H1 (cell line): ENCODE measurements at regions not wholly inside any gene's neighbourhood (a gene's known extent, or its start where the extent isn't known, plus 50 kb on each side); places are given as distances from the start of the nearest gene placed in this dataset.

Experiments
- CTCF ChIA-PET: fragments of 300-600 bp; sonication (Branson Sonifier 250); formaldehyde crosslinking; loops from one replicate; lab custom pipeline; 2021; ENCODE audit not compliant: partially characterized antibody; lab: Charles Lee
- POLR2A ChIA-PET: fragments of 300-600 bp; sonication (Branson Sonifier 250); formaldehyde crosslinking; loops from one replicate; lab custom pipeline; 2021; ENCODE audit warnings: inconsistent platforms; ENCODE audit not compliant: partially characterized antibody; lab: Charles Lee
- DNase-seq, 2 experiments: peaks; one replicate each; pipeline versions ENCODE4 v3.0.0 to v3.0.0-alpha.2; 2010 to 2022; ENCODE audit warnings: low spot score in 2 of 2, low read depth in 1 of 2, mixed read lengths in 1 of 2
- FAIRE-seq: peaks from 2 replicates; lab custom pipeline; 2011; peaks lifted over from hg19 to GRCh38; lab: Jason Lieb, UNC
- H2AFZ ChIP-seq: 2 replicates; pipeline ENCODE4 v1.8.1; 2012; ENCODE audit warnings: low read length, inconsistent platforms
- H2AK5ac ChIP-seq: 2 replicates; pipeline ENCODE4 v1.6.1; 2013; ENCODE audit warnings: low read depth, low read length
- H2BK120ac ChIP-seq: replicated peaks from 2 replicates; pipeline ENCODE3; 2013; ENCODE audit warnings: low read depth, low read length, inconsistent platforms
- H2BK12ac ChIP-seq: 2 replicates; pipeline ENCODE4 v1.6.1; 2013; ENCODE audit warnings: low read depth, low read length
- H2BK15ac ChIP-seq: 2 replicates; pipeline ENCODE4 v1.6.1; 2013; ENCODE audit warnings: low read length
- H2BK20ac ChIP-seq: 2 replicates; pipeline ENCODE4 v1.6.1; 2013; ENCODE audit warnings: low read length
- H2BK5ac ChIP-seq: 2 replicates; pipeline ENCODE4 v1.6.1; 2013; ENCODE audit warnings: low read depth, low read length
- H3K14ac ChIP-seq: 2 replicates; pipeline ENCODE4 v1.6.1; 2013; ENCODE audit warnings: inconsistent platforms; ENCODE audit not compliant: insufficient read length
- H3K18ac ChIP-seq: 2 replicates; pipeline ENCODE4 v1.6.1; 2013; ENCODE audit warnings: low read length; ENCODE audit errors: extremely low read depth
- H3K23ac ChIP-seq: 2 replicates; pipeline ENCODE4 v1.6.1; 2013; ENCODE audit warnings: inconsistent platforms; ENCODE audit not compliant: insufficient read length
- H3K23me2 ChIP-seq: 2 replicates; pipeline ENCODE4 v1.6.1; 2013; ENCODE audit warnings: low read depth, low read length
- H3K27ac ChIP-seq: 2 replicates; pipeline ENCODE4 v1.6.1; 2011; ENCODE audit warnings: low read depth, low read length, inconsistent platforms
- H3K27me3 ChIP-seq, 4 experiments: replicated peaks in 1 of 4; 1 replicate in 1 of 4; 2 replicates in 3 of 4; pipeline versions ENCODE4 v1.6.1 to v1.8.1; 2011 to 2013; ENCODE audit warnings: low read length in 3 of 4, mild to moderate bottlenecking in 3 of 4, inconsistent platforms in 2 of 4, mixed read lengths in 2 of 4, moderate library complexity in 1 of 4; ENCODE audit not compliant: control insufficient read depth in 3 of 4, insufficient read depth in 3 of 4; ENCODE audit errors: extremely low read depth in 1 of 4
- H3K36me3 ChIP-seq, 4 experiments: 2 replicates each; pipeline versions ENCODE4 v1.6.1 to v1.8.1; 2011 to 2013; ENCODE audit warnings: mild to moderate bottlenecking in 4 of 4, low read length in 3 of 4, moderate library complexity in 2 of 4, control low read depth in 1 of 4, inconsistent platforms in 1 of 4; ENCODE audit not compliant: insufficient read depth in 4 of 4, control insufficient read depth in 2 of 4
- H3K4ac ChIP-seq: replicated peaks from 2 replicates; pipeline ENCODE3; 2013; ENCODE audit warnings: low read length, low read depth, mixed read lengths, inconsistent platforms; ENCODE audit not compliant: insufficient read length
- H3K4me1 ChIP-seq, 4 experiments: replicated peaks in 1 of 4; 1 replicate in 1 of 4; 2 replicates in 3 of 4; pipeline versions ENCODE4 v1.6.1 to v1.8.1; 2011 to 2013; ENCODE audit warnings: low read length in 3 of 4, inconsistent platforms in 2 of 4, mixed read lengths in 1 of 4; ENCODE audit not compliant: insufficient read depth in 4 of 4, control insufficient read depth in 3 of 4
- H3K4me2 ChIP-seq, 2 experiments: 2 replicates each; pipeline versions ENCODE4 v1.6.1 to v1.8.1; 2011 to 2013; ENCODE audit warnings: low read depth in 2 of 2, low read length in 2 of 2, control low read depth in 1 of 2, inconsistent platforms in 1 of 2, mild to moderate bottlenecking in 1 of 2; ENCODE audit not compliant: insufficient read depth in 1 of 2
- H3K4me3 ChIP-seq, 4 experiments: fragments of 200-600, 300-600 bp in 1 of 4; sonication (generic), shearing (Covaris generic), sonication (Bioruptor Twin) in 1 of 4; 2 replicates each; pipeline versions ENCODE4 v1.5.1 to v1.8.1; 2011 to 2016; ENCODE audit warnings: low read length in 4 of 4, low read depth in 3 of 4, control low read depth in 2 of 4, inconsistent platforms in 2 of 4, mild to moderate bottlenecking in 2 of 4, mixed read lengths in 1 of 4, moderate library complexity in 1 of 4; ENCODE audit not compliant: insufficient read depth in 2 of 4; ENCODE audit errors: extremely low read depth in 1 of 4
- H3K56ac ChIP-seq: replicated peaks from 2 replicates; pipeline ENCODE3; 2013; ENCODE audit warnings: low read depth, mild to moderate bottlenecking, mixed read lengths, low read length, inconsistent platforms; ENCODE audit not compliant: insufficient read length
- H3K79me1 ChIP-seq: 2 replicates; pipeline ENCODE4 v1.6.1; 2013; ENCODE audit warnings: low read depth, low read length, control low read depth
- H3K79me2 ChIP-seq, 2 experiments: 2 replicates each; pipeline versions ENCODE4 v1.6.1 to v1.8.1; 2012 to 2013; ENCODE audit warnings: low read length in 2 of 2, mild to moderate bottlenecking in 2 of 2, inconsistent platforms in 1 of 2; ENCODE audit not compliant: insufficient read depth in 2 of 2, control insufficient read depth in 1 of 2
- H3K9ac ChIP-seq, 4 experiments: replicated peaks in 1 of 4; 1 replicate in 1 of 4; 2 replicates in 3 of 4; pipeline versions ENCODE4 v1.6.1 to v1.8.1; 2011 to 2013; ENCODE audit warnings: low read depth in 3 of 4, low read length in 3 of 4, control low read depth in 2 of 4, mild to moderate bottlenecking in 2 of 4, moderate library complexity in 2 of 4, inconsistent platforms in 1 of 4; ENCODE audit errors: extremely low read depth in 1 of 4
- H3K9me3 ChIP-seq, 2 experiments: 2 replicates each; pipeline versions ENCODE4 v1.6.1 to v1.8.1; 2012 to 2013; ENCODE audit warnings: mild to moderate bottlenecking in 2 of 2, moderate library complexity in 2 of 2, control low read depth in 1 of 2, inconsistent platforms in 1 of 2, low read depth in 1 of 2, low read length in 1 of 2, mixed read lengths in 1 of 2; ENCODE audit not compliant: insufficient read depth in 2 of 2
- H4K20me1 ChIP-seq, 2 experiments: replicated peaks in 1 of 2; 2 replicates each; pipeline versions ENCODE3 to v1.8.1; 2011 to 2013; ENCODE audit warnings: inconsistent platforms in 2 of 2, low read length in 2 of 2, mild to moderate bottlenecking in 1 of 2; ENCODE audit not compliant: insufficient read depth in 2 of 2, control insufficient read depth in 1 of 2
- H4K5ac ChIP-seq: 2 replicates; pipeline ENCODE4 v1.6.1; 2013; ENCODE audit warnings: low read length, low read depth, mixed read lengths, inconsistent platforms; ENCODE audit not compliant: insufficient read length
- H4K8ac ChIP-seq: 2 replicates; pipeline ENCODE4 v1.8.0; 2013; ENCODE audit warnings: mild to moderate bottlenecking, moderate library complexity, low read length, inconsistent platforms; ENCODE audit not compliant: insufficient read depth; ENCODE audit errors: extremely low read depth
- H4K91ac ChIP-seq: replicated peaks from 2 replicates; pipeline ENCODE3; 2013; ENCODE audit warnings: low read length, mixed read lengths, inconsistent platforms; ENCODE audit not compliant: insufficient read length
- CBX5 ChIP-seq: fragments of 300-800, 300-1000 bp; sonication (generic); IDR thresholded peaks from 2 replicates; pipeline ENCODE4 v1.7.1; 2016; ENCODE audit warnings: antibody characterized with exemption, low read length, low read depth
- FOSL1 ChIP-seq: IDR thresholded peaks from 2 replicates; pipeline ENCODE4 v1.6.1; 2011; ENCODE audit warnings: mild to moderate bottlenecking, low read depth, low read length, moderate library complexity; ENCODE audit not compliant: insufficient read depth
- JUN ChIP-seq: IDR thresholded peaks from 2 replicates; pipeline ENCODE4 v1.6.1; 2011; ENCODE audit warnings: low read depth, mild to moderate bottlenecking, improper control_type of control experiment, low read length
- KDM5A ChIP-seq: fragments of 200-600 bp; IDR thresholded peaks from 2 replicates; pipeline ENCODE4 v1.7.1; 2012; ENCODE audit warnings: mild to moderate bottlenecking, low read length, inconsistent platforms, mixed read lengths
- WGBS, 2 experiments: shearing (Covaris generic) in 1 of 2; methylation state at CpG; one replicate each; pipeline versions ENCODE4 v1.1.6 to v1.1.7; 2013 to 2015; ENCODE audit warnings: low lambda C conversion rate in 2 of 2, mixed read lengths in 2 of 2, inconsistent platforms in 1 of 2, low coverage in 1 of 2, missing lambda C conversion rate in 1 of 2; ENCODE audit not compliant: insufficient replicate concordance in 2 of 2, insufficient coverage in 1 of 2, insufficient read length in 1 of 2; ENCODE audit errors: extremely low coverage in 1 of 2, missing lambda C conversion rate in 1 of 2; 5-methylcytosine and 5-hydroxymethylcytosine counted together

GRCh38 chr13:37490176-37490779 is 108.3 kb downstream of the POSTN start:
- Histone ChIP-seq H2BK15ac (no peak overlapping the region), H3K4me3 (no peak overlapping the region), H3K9ac (no peak overlapping the region), H4K8ac (no peak overlapping the region), H3K4ac (no peak overlapping the region), H3K4me1 (no peaks in the 10 kb centered on the region), H2BK5ac (no peak overlapping the region), H2AFZ (no peak overlapping the region), H4K91ac (no peak overlapping the region), H3K23ac (no peak overlapping the region), H2BK12ac (no peak overlapping the region), H3K23me2 (no peaks in the 10 kb centered on the region), H3K36me3 (no peaks in the 10 kb centered on the region), H3K27ac (no peak overlapping the region), H3K27me3 (no peaks in the 10 kb centered on the region), H2BK120ac (no peak overlapping the region), H3K79me2 (no peaks in the 10 kb centered on the region), H3K79me1 (no peaks in the 10 kb centered on the region), H3K56ac (no peak overlapping the region), H3K18ac (no peak overlapping the region), H2BK20ac (no peak overlapping the region), H2AK5ac (no peak overlapping the region), H3K9me3 (no peaks in the 10 kb centered on the region), H3K14ac (no peak overlapping the region), H4K5ac (no peak overlapping the region), H4K20me1 (no peaks in the 10 kb centered on the region), H3K4me2 (no peak overlapping the region)
- no peak for DNase-seq
- ChIA-PET POLR2A (no interaction called here), CTCF (interaction anchor here (0.8 kb wide), 1 partner anchor 9 kb away, joined by 3 read pairs; no protein-coding TSS in a partner anchor)
- 88% methylated on average over 5 of the region's 5 CpGs; no CpG with 5 or more reads in 1 of the 2 experiments for WGBS, 2 experiments
- no peak for FAIRE-seq
- TF ChIP-seq CBX5 (no peak), JUN (no peak), KDM5A (no peak), FOSL1 (no peak)
